ENCODE measurements at regions not wholly inside any gene's neighbourhood (a gene's known extent, or its start where the extent isn't known, plus 50 kb on each side); places are given as distances from the start of the nearest gene placed in this dataset.

DNA sequence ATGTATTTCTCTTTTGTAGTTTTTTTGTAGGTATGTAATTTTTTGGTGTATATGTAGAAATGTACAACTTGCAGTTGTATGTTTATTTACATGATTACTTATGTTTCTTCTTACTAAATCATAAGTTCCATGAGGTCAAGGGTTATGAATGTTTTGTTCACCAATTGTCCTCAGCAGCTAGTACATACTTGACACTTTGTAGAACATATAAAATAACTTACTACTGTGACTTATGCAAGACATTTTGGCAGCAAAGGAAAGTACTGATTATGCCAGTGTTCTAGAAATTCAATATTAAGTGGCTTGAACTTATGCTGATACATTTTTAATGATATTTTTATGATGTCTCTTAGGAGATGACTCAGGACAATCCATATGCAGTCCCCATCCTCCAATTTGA is 209.6 kb downstream of the DKK1 start:
- TF ChIP-seq, protein P1, sequence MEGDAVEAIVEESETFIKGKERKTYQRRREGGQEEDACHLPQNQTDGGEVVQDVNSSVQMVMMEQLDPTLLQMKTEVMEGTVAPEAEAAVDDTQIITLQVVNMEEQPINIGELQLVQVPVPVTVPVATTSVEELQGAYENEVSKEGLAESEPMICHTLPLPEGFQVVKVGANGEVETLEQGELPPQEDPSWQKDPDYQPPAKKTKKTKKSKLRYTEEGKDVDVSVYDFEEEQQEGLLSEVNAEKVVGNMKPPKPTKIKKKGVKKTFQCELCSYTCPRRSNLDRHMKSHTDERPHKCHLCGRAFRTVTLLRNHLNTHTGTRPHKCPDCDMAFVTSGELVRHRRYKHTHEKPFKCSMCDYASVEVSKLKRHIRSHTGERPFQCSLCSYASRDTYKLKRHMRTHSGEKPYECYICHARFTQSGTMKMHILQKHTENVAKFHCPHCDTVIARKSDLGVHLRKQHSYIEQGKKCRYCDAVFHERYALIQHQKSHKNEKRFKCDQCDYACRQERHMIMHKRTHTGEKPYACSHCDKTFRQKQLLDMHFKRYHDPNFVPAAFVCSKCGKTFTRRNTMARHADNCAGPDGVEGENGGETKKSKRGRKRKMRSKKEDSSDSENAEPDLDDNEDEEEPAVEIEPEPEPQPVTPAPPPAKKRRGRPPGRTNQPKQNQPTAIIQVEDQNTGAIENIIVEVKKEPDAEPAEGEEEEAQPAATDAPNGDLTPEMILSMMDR (conservative IDR thresholded peaks at IDR 0.05): no peak
- no peak for TF ChIP-seq ZFX (IDR thresholded peaks at IDR 0.05)

Data from C4-2B (cell line).